WERI-Rb-1 (cell line): ENCODE measurements at regions not wholly inside any gene's neighbourhood (a gene's known extent, or its start where the extent isn't known, plus 50 kb on each side); places are given as distances from the start of the nearest gene placed in this dataset.

Source experiments
- DNase-seq: peaks from one replicate; pipeline ENCODE4 v3.0.0-alpha.2; 2020
- H3K27ac ChIP-seq: fragments of 250-450 bp; sonication (Bioruptor Pico); 2 replicates; pipeline ENCODE4 v1.5.1; 2020; ENCODE audit warnings: mild to moderate bottlenecking, moderate library complexity
- H3K27me3 ChIP-seq: fragments of 250-450 bp; sonication (Bioruptor Pico); 2 replicates; pipeline ENCODE4 v1.5.1; 2021; ENCODE audit warnings: mild to moderate bottlenecking, low read depth, moderate library complexity; ENCODE audit not compliant: insufficient read depth, severe bottlenecking
- H3K36me3 ChIP-seq: fragments of 250-450 bp; sonication (Bioruptor Pico); 2 replicates; pipeline ENCODE4 v1.5.1; 2020; ENCODE audit warnings: mild to moderate bottlenecking, moderate library complexity
- H3K4me3 ChIP-seq: 2 replicates; pipeline ENCODE4 v1.5.1; 2011; ENCODE audit warnings: low read depth, mild to moderate bottlenecking, control low read depth, low read length
- H3K9me3 ChIP-seq: fragments of 250-450 bp; sonication (Bioruptor Pico); 2 replicates; pipeline ENCODE4 v1.5.1; 2021; ENCODE audit warnings: mild to moderate bottlenecking, moderate library complexity; ENCODE audit not compliant: severe bottlenecking
- TF ChIP-seq, protein P1 (sequence below): IDR thresholded peaks from 2 replicates; pipeline ENCODE4 v1.5.1; 2011; ENCODE audit warnings: low read depth, mild to moderate bottlenecking, control low read depth, inconsistent platforms, low read length

DNA sequence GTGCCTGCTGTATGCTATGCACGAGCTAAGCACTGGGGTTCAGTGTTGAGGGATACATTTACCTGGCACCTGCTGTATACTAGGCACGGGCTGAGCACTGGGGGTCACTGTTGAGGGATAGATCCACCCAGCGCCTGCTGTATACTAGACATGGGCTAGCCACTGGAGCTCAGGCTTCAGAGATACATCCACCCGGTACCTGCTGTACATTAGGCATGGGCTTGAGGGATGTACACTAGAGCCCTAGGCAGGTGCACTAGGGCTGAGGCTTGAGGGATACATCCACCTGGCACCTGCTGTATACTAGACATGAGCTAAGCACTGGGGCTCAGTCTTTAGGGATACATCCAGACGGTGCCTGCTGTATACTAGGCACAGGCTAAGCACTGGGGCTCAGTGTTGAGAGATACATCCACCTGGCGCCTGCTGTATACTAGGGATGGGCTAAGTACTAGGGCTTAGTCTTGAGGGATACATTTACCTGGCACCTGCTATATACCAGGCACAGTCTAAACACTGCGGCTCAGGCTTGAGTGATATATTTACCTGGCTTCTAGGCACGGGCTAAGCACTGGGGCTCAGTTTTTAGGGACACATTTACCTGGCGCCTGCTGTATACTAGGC, 92.7 kb downstream of the ADRA2C start:
- no peak for DNase-seq
- H3K36me3 ChIP-seq: no peaks in the 10 kb centered on the region
- no peak overlapping the region for H3K4me3 ChIP-seq
- TF ChIP-seq, protein P1, sequence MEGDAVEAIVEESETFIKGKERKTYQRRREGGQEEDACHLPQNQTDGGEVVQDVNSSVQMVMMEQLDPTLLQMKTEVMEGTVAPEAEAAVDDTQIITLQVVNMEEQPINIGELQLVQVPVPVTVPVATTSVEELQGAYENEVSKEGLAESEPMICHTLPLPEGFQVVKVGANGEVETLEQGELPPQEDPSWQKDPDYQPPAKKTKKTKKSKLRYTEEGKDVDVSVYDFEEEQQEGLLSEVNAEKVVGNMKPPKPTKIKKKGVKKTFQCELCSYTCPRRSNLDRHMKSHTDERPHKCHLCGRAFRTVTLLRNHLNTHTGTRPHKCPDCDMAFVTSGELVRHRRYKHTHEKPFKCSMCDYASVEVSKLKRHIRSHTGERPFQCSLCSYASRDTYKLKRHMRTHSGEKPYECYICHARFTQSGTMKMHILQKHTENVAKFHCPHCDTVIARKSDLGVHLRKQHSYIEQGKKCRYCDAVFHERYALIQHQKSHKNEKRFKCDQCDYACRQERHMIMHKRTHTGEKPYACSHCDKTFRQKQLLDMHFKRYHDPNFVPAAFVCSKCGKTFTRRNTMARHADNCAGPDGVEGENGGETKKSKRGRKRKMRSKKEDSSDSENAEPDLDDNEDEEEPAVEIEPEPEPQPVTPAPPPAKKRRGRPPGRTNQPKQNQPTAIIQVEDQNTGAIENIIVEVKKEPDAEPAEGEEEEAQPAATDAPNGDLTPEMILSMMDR: no peak
- H3K27me3 ChIP-seq: no peaks in the 10 kb centered on the region
- no peaks in the 10 kb centered on the region for H3K9me3 ChIP-seq
- H3K27ac ChIP-seq: no peak overlapping the region

DNA sequence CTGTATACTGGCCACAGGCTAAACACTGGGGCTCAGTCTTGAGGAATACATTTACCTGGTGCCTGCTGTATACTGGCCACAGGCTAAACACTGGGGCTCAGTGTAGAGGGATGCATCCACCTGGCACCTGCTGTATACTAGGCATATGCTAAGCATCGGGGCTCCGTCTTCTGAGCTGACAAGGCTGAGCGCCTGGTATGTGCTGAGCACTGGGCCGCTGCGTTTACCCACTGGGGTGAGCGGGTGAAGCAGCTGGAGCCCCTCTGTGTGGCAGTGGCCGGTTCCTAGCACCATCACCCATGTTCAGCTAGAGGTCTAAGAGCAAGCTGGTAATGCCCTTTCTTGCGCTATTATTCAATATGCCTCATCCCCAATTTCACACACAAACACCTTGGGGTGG, 93.4 kb downstream of the ADRA2C start:
- Histone ChIP-seq H3K27ac (no peak overlapping the region), H3K9me3 (no peaks in the 10 kb centered on the region), H3K27me3 (no peaks in the 10 kb centered on the region), H3K36me3 (no peaks in the 10 kb centered on the region), H3K4me3 (no peak overlapping the region)
- no peak for DNase-seq
- TF ChIP-seq, protein P1: no peak

DNA sequence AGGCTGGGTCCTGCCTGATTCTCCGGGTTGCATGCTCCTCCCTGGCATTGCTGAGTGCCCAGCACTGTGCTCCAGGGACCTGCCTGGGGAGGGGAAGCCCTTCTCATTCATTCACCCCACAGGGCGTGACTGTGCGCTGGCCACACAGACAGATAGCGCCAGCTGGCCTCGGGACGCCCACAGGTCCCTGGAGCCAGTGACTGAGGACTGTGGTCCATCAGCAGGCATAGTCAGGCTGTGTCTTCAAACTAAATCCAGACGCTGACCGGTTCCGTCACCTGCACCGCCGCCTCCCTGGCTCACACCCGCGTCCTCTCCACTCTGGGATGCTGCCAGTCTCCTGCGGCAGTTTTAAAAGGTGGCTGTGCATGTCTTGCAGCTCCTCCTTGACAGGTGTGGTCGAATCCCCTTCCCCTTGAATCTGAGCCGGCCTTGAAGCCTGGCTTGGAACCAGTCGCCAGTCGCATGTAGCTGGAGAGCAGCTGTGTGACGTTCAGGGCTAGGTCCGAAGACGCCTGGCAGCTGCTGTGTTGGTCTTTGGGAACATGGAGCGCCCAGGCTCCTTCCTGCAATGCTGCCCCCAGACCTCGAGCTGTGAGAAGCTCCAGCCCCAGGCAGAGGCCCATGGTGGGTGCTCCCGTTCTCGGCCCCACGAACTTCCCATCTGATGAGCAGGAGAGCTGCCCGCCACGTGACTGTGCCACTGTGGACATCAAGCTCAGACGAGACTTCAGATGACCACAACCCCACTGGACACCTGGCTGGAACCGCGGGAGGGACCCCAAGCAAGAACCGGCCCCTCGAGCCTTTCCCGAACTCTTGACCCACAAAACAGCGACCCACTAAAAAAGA, 94.1 kb downstream of the ADRA2C start:
- Histone ChIP-seq H3K4me3 (no peak overlapping the region), H3K27ac (no peak overlapping the region), H3K27me3 (no peaks in the 10 kb centered on the region), H3K36me3 (no peaks in the 10 kb centered on the region), H3K9me3 (no peaks in the 10 kb centered on the region)
- no peak for DNase-seq
- TF ChIP-seq, protein P1: no peak

DNA sequence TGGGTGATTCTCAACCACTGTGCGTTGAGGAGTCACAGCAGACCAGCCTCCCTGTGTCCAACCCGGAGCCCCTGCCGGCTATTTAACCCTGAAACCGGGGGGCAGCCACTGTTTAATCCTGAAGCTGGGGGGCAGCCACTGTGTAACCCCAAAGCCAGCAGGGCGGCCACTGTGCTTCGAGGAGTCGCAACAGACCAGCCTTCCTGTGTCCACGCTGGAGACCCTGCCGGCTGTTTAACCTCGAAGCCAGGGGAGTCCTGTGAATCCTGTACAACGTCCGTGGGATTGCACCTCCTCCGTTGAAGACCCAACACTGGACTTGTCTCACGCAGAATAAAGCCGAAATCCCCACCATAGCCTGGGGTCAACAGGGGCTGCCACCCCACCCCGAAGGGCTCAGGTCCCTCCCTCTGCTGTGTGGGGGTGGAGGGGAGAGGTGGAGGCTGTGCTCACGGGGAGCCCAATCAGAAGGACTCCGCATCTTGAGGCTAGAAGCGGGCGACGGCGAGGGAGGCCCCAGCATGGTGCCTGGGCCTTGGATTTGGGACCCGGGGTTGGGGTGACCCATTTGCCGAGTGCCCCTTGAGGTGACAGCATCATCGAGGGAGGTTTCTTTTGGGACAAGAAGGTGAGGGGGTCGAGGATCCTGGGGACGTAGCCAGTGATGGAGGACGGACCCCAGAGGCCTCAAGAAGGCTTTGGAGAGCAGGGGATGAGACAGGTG, 94.9 kb downstream of the ADRA2C start:
- Histone ChIP-seq H3K27ac (no peak overlapping the region), H3K27me3 (no peaks in the 10 kb centered on the region), H3K36me3 (no peaks in the 10 kb centered on the region), H3K9me3 (no peaks in the 10 kb centered on the region), H3K4me3 (no peak overlapping the region)
- TF ChIP-seq, protein P1: no peak
- no peak for DNase-seq

DNA sequence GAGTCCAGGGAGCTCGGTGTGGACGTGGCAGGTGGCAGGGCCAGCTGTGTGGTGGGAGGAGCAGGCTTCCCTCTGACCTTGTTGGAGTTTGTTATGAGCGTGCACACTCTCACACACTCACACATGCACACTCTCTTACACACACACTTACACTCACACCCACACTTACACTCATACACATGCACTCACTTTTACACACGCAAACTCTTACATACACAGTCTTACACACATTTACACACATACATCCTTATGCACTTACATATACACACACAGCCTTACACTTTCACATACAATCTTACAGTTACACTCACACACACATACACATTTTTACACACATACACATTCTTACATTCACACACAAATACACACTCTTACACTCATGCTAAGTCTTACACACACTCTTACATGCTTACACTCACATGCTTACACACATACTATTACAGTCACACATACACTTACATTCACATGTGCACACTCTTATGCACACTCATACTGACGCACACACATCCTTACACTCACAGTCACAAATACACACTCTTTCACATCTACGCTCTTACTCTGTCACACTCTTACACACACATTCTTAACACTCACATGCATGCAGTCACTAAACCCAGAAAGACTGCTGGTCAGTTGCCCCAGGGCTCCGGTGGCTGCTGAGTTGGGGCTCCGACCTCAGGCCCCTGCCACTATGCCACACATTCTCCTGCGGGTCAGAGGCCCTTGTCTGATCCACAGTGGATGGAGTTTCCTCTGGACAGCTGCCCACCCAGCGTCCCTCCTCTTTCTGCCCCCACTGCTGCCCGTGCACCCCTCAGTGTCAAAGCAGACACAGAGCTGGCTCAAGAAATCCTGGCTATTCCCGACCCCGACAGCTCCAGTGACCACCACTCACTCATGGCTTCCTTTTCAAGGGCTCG, 95.8 kb downstream of the ADRA2C start:
- no peak overlapping the region for H3K4me3 ChIP-seq
- H3K27ac ChIP-seq: no peak overlapping the region
- DNase-seq: no peak
- H3K27me3 ChIP-seq: no peaks in the 10 kb centered on the region
- H3K36me3 ChIP-seq: no peaks in the 10 kb centered on the region
- TF ChIP-seq, protein P1: no peak
- H3K9me3 ChIP-seq: no peaks in the 10 kb centered on the region
